Peyer's patch (tissue), 4 donors: ENCODE measurements at regions not wholly inside any gene's neighbourhood (a gene's known extent, or its start where the extent isn't known, plus 50 kb on each side); places are given as distances from the start of the nearest gene placed in this dataset.
"Not testable (repeated sequence)": the region's sequence is repeated elsewhere in the genome, so short reads cannot be mapped to it uniquely, and the experiment has no call there.

Source experiments
- DNase-seq, 3 donors: peaks; one replicate each; pipeline ENCODE4 v3.0.0-alpha.2; 2017 to 2019
- H3K27ac ChIP-seq, 4 donors: fragments of 200-600 bp; sonication (generic); one replicate each; pipeline ENCODE4 v1.5.1; 2016 to 2019
- H3K27me3 ChIP-seq, 2 donors: fragments of 200-600 bp; sonication (generic); one replicate each; pipeline ENCODE4 v1.5.1; 2019
- H3K36me3 ChIP-seq, 3 donors: fragments of 200-600 bp; sonication (generic); one replicate each; pipeline ENCODE4 v1.5.1; 2016 to 2019
- H3K4me1 ChIP-seq, 4 donors: fragments of 200-600 bp; sonication (generic); one replicate each; pipeline ENCODE4 v1.5.1; 2016 to 2019
- H3K4me3 ChIP-seq, 4 donors: fragments of 200-600 bp; sonication (generic); 1 replicate in 3 of 4; 2 replicates in 1 of 4; pipeline ENCODE4 v1.5.1; 2016 to 2019; ENCODE audit warnings: mild to moderate bottlenecking in 1 of 4
- H3K9me3 ChIP-seq, 4 donors: fragments of 200-600 bp; sonication (generic); one replicate each; pipeline ENCODE4 v1.5.1; 2016 to 2019; ENCODE audit warnings: mild to moderate bottlenecking in 1 of 4
- CTCF ChIP-seq, 6 experiments: fragments of 450-650 bp in 4 of 6; fragments of 200-600 bp in 2 of 6; sonication (generic) in 1 of 6; IDR thresholded peaks; one replicate each; pipeline ENCODE4 v1.5.1; 2017 to 2019; ENCODE audit warnings: antibody characterized with exemption in 6 of 6, mild to moderate bottlenecking in 3 of 6, moderate library complexity in 1 of 6
- POLR2A ChIP-seq, 2 donors: fragments of 450-650 bp; IDR thresholded peaks; one replicate each; pipeline ENCODE4 v1.5.1; 2017; ENCODE audit warnings: antibody characterized with exemption in 2 of 2, mild to moderate bottlenecking in 2 of 2, moderate library complexity in 2 of 2

DNA sequence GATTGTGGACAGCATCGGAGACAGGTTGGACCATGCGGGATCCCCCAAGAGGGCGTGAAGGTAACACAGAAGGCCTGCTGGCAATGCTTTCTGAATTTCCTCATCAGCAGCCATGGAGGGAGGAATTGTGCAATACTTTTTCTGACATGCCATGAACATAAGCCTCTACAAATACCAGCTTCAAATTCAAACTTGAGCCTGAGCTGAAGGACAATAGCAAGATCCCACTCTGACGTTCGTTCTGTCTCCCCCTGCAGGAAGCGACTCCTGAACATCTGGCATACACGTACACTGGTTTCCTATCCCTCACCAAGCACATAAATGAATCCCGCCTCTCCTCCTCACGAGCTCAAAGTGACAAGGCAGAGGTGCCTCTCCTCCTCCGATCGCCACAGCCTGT, 312.2 kb downstream of the BRD1 start:
- TF ChIP-seq POLR2A (IDR thresholded peaks at IDR 0.05) (no peak), CTCF (IDR thresholded peaks at IDR 0.05) (peak in 1 of 6 experiments; percentile 2)
- peak in 1 of 3 donors; percentile 15 for DNase-seq
- no peaks in the 10 kb centered on the region for H3K36me3 ChIP-seq
- no peak overlapping the region for H3K4me3 ChIP-seq
- H3K27ac ChIP-seq, result no peak overlapping the region
- H3K4me1 ChIP-seq, result no peaks in the 10 kb centered on the region
- H3K9me3 ChIP-seq, result peaks cover 0 to 5% (median 2%) of the 10 kb centered on the region in 4 donors
- no peaks in the 10 kb centered on the region for H3K27me3 ChIP-seq

DNA sequence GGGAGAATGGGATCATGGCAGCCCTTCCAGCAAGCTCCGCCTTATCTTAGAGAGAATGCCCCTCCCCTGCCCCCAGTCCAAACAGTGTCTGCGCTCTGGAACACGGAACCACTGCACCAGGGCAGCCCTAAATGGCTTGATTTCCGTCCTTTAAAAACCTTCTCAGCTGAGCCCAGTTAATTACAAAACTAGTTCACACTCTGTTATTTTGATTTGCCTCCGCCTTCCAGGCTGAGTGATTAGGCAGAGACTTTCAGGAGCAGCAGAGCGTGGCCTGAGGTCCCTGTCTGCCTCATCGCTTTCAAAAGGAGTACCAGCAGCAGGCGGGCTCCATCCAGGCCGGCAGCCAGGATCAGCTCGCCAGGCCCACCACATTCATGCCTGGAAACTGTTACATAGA, 313.0 kb downstream of the BRD1 start:
- DNase-seq, result peak in 1 of 3 donors; percentile 26
- no peak overlapping the region for H3K4me3 ChIP-seq
- no peaks in the 10 kb centered on the region for H3K36me3 ChIP-seq
- H3K9me3 ChIP-seq, result peaks cover 0 to 8% (median 2%) of the 10 kb centered on the region in 4 donors
- TF ChIP-seq POLR2A (IDR thresholded peaks at IDR 0.05) (no peak), CTCF (IDR thresholded peaks at IDR 0.05) (no peak)
- no peaks in the 10 kb centered on the region for H3K4me1 ChIP-seq
- H3K27me3 ChIP-seq, result no peaks in the 10 kb centered on the region
- no peak overlapping the region for H3K27ac ChIP-seq

- Histone ChIP-seq H3K4me3 (no peak overlapping the region), H3K4me1 (no peaks in the 10 kb centered on the region), H3K27me3 (no peaks in the 10 kb centered on the region), H3K27ac (no peak overlapping the region), H3K36me3 (no peaks in the 10 kb centered on the region), H3K9me3 (peaks cover 0 to 8% (median 2%) of the 10 kb centered on the region in 4 donors)
- TF ChIP-seq POLR2A (IDR thresholded peaks at IDR 0.05), result no peak
- peak in 1 of 3 donors; percentile 33 for DNase-seq
These were observed 313.5 kb downstream of the BRD1 start for GRCh38 chr22:49514211-49514610.

DNA sequence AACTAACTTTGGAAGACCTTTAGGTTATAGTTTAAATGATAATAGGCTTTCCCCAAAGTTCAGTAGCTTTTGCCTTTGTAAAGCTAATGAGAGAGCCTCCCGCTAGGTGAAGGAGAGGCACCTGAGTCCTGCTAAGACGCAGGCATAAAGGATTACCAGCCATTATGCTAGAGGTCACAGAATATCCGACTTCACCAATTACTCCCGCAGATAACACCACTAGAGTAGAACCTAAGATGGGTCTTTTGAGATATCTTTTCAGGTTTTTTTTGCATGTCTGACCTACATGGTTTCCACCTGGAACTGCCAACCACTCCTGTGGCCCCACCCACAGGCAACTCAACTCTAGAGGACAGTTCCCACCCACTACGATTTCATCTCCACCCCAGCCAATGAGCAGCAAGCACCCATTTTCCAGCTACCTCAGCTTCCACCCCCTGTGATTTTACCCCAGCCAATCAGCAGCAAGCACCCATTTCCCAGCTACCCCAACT, 314.3 kb downstream of the BRD1 start:
- TF ChIP-seq CTCF (IDR thresholded peaks at IDR 0.05) (no peak), POLR2A (IDR thresholded peaks at IDR 0.05) (no peak)
- DNase-seq, result peak in 1 of 3 donors; percentile 1

GRCh38 chr22:49512487-49513165, 315.0 kb downstream of the BRD1 start:
- TF ChIP-seq POLR2A (IDR thresholded peaks at IDR 0.05) (no peak), CTCF (IDR thresholded peaks at IDR 0.05) (no peak)
- no peaks in the 10 kb centered on the region for H3K4me1 ChIP-seq
- H3K4me3 ChIP-seq, result no peak overlapping the region
- H3K36me3 ChIP-seq, result no peaks in the 10 kb centered on the region
- peak in 1 of 3 donors; percentile 3 for DNase-seq
- no peaks in the 10 kb centered on the region for H3K27me3 ChIP-seq
- H3K27ac ChIP-seq, result no peak overlapping the region
- peaks cover 0 to 8% (median 2%) of the 10 kb centered on the region in 4 donors for H3K9me3 ChIP-seq

More for the DNA sequence above, 314.3 kb downstream of the BRD1 start:
- no peak overlapping the region for H3K27ac ChIP-seq
- no peaks in the 10 kb centered on the region for H3K36me3 ChIP-seq
- no peak overlapping the region for H3K4me3 ChIP-seq
- H3K9me3 ChIP-seq, result peaks cover 0 to 8% (median 2%) of the 10 kb centered on the region in 4 donors
- no peaks in the 10 kb centered on the region for H3K27me3 ChIP-seq
- H3K4me1 ChIP-seq, result no peaks in the 10 kb centered on the region

- H3K4me1 ChIP-seq, H3K4me3 ChIP-seq, H3K27me3 ChIP-seq, H3K36me3 ChIP-seq, H3K9me3 ChIP-seq: not testable (repeated sequence)
- H3K27ac ChIP-seq, result peak overlapping the region in 1 of 4 donors; percentile 44
- DNase-seq, result peak in 1 of 3 donors; percentile 41
These were observed 316.1 kb downstream of the BRD1 start for GRCh38 chr22:49511393-49512189.
